Peyer's patch (tissue), 4 donors: ENCODE measurements at regions not wholly inside any gene's neighbourhood (a gene's known extent, or its start where the extent isn't known, plus 50 kb on each side); places are given as distances from the start of the nearest gene placed in this dataset.

ENCODE experiments used
- CTCF ChIP-seq, 6 experiments: fragments of 450-650 bp in 4 of 6; fragments of 200-600 bp in 2 of 6; sonication (generic) in 1 of 6; IDR thresholded peaks; one replicate each; pipeline ENCODE4 v1.5.1; 2017 to 2019; ENCODE audit warnings: antibody characterized with exemption in 6 of 6, mild to moderate bottlenecking in 3 of 6, moderate library complexity in 1 of 6
- POLR2A ChIP-seq, 2 donors: fragments of 450-650 bp; IDR thresholded peaks; one replicate each; pipeline ENCODE4 v1.5.1; 2017; ENCODE audit warnings: antibody characterized with exemption in 2 of 2, mild to moderate bottlenecking in 2 of 2, moderate library complexity in 2 of 2

- TF ChIP-seq POLR2A (IDR thresholded peaks at IDR 0.05) (no peak), CTCF (IDR thresholded peaks at IDR 0.05) (no peak)
These were observed 324.8 kb downstream of the TEX29 start for GRCh38 chr13:111645198-111645597.
